ENCODE measurements at regions not wholly inside any gene's neighbourhood (a gene's known extent, or its start where the extent isn't known, plus 50 kb on each side); places are given as distances from the start of the nearest gene placed in this dataset.
A peak's percentile ranks its signal among the peaks of the same experiment; 100 is the strongest.
"Not testable (repeated sequence)": the region's sequence is repeated elsewhere in the genome, so short reads cannot be mapped to it uniquely, and the experiment has no call there.

GRCh38 chr9:71268871-71269635 is 147.6 kb upstream of the TRPM3 start:
- no peak for DNase-seq

DNA sequence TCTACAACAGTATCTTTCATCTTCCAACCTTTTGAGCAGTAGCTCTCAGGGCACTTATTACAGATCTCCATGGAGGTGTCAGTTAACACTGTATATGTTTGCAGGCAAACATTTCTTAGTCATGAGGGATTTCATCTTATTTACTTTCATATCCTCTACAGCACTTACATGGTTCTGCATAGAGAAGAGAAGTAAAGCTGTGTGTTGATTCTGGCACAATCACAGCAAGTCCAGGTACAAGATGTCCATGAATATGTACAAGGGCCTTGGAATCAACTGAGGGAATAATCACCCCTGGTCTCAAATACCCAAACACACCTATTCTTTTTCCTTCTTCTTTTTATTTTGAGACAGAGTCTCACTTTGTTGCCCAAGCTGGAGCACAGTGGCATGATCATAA is 142.0 kb upstream of the TRPM3 start:
- DNase-seq = no peak

DNA sequence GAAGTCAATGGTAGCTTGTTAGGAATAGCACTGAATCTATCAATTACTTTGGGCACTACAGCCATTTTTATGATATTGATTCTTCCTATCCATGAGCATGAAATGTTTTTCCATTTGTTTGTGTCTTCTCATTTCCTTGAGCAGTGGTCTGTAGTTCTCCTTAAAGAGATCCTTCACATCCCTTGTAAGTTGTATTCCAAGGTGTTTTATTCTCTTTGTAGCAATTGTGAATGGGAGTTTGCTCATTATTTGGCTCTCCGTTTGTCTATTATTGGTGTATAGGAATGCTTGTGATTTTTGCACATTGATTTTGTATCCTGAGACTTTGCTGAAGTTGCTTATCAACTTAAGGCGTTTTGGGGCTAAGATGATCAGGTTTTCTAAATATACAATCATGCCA is 139.0 kb upstream of the TRPM3 start:
- not testable (repeated sequence) for DNase-seq

- DNase-seq = no peak
Observed at GRCh38 chr9:71254592-71255277, 133.3 kb upstream of the TRPM3 start.

GRCh38 chr9:71253011-71253410 is 131.6 kb upstream of the TRPM3 start:
- DNase-seq = no peak

- DNase-seq = no peak
Observed at GRCh38 chr9:71250581-71250980, 129.2 kb upstream of the TRPM3 start.

- peak; percentile 56 for DNase-seq
Observed at GRCh38 chr9:71249729-71250317, 128.4 kb upstream of the TRPM3 start.

- no peak for DNase-seq
Observed at GRCh38 chr9:71245651-71246050, 124.2 kb upstream of the TRPM3 start.

DNA sequence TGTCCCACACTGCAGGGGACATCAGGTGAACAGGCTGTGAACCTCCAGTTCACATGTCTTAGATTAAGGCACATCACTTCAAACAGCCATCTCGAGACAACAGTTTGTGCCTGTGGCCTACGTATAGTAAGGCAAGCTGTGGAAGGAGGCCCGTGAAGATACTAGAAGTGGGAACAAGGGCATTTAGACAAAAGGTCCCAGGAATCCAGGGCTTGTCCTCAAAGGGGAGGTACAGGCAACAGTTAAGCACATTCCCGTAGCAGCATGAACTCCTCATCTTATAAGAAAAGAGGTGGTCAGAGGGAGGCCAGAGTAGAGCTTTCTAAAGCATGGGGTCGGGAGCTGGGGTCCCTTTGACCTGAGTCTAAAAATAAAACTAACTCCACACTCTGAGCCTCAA is 122.5 kb upstream of the TRPM3 start:
- DNase-seq = no peak

GRCh38 chr9:71242081-71242480 is 120.7 kb upstream of the TRPM3 start:
- DNase-seq = no peak

- no peak for DNase-seq
Observed at GRCh38 chr9:71237051-71237450, 115.6 kb upstream of the TRPM3 start.

- DNase-seq = no peak
Observed at GRCh38 chr9:71233646-71234045, 112.2 kb upstream of the TRPM3 start.

DNA sequence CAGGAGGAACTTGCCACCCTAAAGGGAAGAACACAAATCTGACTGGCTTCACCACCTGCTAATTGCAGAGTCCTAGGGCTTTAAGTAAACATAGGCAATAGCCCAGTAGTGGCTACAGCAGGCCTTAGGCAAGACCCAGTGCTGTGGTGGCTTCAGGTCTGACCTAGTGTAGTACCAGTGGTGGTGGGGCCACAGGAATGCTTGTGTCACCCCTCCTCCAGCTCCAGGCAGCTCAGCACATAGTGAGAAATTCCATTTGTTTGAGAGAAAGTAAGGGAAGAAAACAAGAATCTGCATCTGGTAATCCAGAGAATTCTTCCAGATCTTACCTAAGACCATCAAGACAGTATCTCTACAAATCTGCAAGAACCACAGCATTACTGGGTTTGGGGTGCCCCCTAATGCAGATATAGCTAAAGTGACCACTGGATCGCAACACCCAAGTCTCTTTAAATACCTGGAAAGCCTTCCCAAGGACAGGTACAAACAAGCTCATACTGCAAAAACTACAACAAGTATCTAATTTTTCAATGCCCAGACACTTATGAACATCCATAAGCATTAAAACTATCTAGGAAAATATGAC is 102.6 kb upstream of the TRPM3 start:
- DNase-seq = no peak

- DNase-seq = no peak
Observed at GRCh38 chr9:71218774-71219173, 97.4 kb upstream of the TRPM3 start.

GRCh38 chr9:71213633-71214032 is 92.2 kb upstream of the TRPM3 start:
- no peak for DNase-seq

DNA sequence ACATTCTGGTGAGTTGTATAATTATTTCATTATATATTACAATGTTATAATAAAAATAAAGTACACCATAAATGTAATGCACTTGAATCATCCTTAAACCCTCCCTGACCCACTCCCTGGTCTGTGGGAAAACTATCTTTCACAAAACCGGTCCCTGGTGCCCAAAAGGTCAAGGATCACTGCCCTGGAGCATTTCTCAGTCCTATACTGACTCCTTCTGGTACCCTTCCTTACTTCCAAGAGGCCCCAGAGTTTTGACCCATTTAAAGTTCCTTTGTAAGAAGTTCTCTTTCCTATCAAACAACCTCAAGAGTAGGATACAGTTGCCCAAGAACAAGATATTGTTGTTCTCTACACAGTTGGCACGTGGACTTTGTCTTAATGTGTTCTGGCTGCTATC is 88.9 kb upstream of the TRPM3 start:
- DNase-seq = no peak

- no peak for DNase-seq
Observed at GRCh38 chr9:71209890-71210289, 88.5 kb upstream of the TRPM3 start.

- DNase-seq = no peak
Observed at GRCh38 chr9:71202931-71203330, 81.5 kb upstream of the TRPM3 start.

DNA sequence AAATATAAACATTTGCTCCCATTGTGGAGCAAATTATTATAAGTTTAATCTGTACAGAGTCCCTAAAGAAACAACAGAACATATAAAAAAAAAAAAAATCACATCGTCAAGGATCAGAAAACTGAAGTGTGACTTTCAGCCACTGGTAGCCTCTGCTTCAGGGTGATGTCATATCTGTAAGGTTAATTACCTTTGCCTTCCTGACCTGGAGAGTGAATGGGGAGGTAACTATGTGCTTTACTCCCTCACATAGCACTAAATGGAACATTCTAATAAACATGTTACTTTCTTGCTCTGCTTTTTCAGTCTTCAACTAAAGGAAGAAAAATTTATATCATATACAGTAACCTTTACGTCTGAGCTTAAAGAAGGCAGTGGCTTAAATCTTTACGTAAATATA is 70.3 kb upstream of the TRPM3 start:
- DNase-seq = no peak

- no peak for DNase-seq
Observed at GRCh38 chr9:71183251-71183650, 61.8 kb upstream of the TRPM3 start.

DNA sequence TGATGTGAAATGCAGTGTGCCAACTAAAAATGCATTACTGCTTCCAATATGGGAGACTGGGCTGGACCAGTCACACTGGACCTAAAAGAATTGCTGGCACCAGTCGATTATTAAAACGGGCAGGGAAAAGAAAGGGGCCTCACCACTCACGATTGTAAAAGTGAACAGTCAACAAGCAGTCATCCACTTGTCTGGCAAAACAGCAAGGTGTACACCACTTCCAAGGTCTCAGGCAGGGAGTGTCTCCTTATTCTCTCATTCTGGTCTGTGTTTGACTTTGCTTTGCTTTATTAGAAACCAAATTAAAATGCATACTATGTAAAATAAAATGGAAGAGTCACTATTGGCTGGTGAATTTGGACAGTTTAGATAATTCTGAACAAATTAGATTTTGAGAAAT is 57.8 kb upstream of the TRPM3 start:
- no peak for DNase-seq

DNA sequence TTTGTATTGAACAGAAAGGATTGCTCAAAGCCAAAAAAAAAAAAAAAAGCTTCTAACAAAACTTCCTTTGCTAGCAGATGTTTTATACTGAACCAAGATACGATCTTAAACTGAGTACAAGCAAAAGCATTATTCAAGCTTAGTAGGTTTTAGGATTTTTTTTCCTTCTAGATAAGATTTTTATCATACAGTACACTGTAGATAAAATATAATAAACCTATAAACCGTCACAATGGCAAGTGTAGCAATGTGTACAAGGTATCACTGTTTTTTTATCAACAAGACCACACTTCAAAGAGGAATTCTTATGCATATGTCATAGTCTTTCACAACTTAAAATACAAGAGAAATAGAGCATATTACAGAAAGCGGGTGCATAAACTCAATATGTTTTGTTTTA is 56.5 kb upstream of the TRPM3 start:
- no peak for DNase-seq

- no peak for DNase-seq
Observed at GRCh38 chr9:71171517-71171916, 50.1 kb upstream of the TRPM3 start.

All from DMS 273 treated with DMSO at 0.1 percent for 48 hours (cell line).